ENCODE measurements at regions not wholly inside any gene's neighbourhood (a gene's known extent, or its start where the extent isn't known, plus 50 kb on each side); places are given as distances from the start of the nearest gene placed in this dataset.

DNA sequence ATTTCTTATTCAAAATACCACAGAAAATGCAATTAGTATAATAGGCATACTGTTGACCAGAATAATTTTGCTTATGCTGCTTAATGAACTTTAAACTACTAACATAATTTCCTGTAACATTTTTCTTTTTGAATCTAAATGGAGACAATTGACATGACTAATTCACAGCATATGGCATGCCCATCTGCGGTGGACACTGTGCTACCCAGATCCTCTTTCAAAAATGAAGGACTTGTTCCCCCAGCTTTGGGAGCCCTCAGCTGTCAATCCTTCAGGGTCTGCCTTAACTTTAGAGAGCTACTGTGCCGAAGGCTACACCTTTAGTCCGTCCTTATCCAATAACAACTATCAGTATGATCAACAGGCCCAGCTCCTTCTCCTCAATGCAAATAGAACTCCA lies 789.0 kb downstream of the PLA2G4A start:
- TF ChIP-seq, protein P1, sequence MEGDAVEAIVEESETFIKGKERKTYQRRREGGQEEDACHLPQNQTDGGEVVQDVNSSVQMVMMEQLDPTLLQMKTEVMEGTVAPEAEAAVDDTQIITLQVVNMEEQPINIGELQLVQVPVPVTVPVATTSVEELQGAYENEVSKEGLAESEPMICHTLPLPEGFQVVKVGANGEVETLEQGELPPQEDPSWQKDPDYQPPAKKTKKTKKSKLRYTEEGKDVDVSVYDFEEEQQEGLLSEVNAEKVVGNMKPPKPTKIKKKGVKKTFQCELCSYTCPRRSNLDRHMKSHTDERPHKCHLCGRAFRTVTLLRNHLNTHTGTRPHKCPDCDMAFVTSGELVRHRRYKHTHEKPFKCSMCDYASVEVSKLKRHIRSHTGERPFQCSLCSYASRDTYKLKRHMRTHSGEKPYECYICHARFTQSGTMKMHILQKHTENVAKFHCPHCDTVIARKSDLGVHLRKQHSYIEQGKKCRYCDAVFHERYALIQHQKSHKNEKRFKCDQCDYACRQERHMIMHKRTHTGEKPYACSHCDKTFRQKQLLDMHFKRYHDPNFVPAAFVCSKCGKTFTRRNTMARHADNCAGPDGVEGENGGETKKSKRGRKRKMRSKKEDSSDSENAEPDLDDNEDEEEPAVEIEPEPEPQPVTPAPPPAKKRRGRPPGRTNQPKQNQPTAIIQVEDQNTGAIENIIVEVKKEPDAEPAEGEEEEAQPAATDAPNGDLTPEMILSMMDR (conservative IDR thresholded peaks at IDR 0.05; ENCODE audit: low read length) = no peak
- TF ChIP-seq EZH2phosphoT487 (IDR thresholded peaks at IDR 0.05; ENCODE audit: borderline replicate concordance, low read depth, low read length) = no peak

Data from OCI-LY7 (cell line).